ENCODE measurements at regions not wholly inside any gene's neighbourhood (a gene's known extent, or its start where the extent isn't known, plus 50 kb on each side); places are given as distances from the start of the nearest gene placed in this dataset.

DNA sequence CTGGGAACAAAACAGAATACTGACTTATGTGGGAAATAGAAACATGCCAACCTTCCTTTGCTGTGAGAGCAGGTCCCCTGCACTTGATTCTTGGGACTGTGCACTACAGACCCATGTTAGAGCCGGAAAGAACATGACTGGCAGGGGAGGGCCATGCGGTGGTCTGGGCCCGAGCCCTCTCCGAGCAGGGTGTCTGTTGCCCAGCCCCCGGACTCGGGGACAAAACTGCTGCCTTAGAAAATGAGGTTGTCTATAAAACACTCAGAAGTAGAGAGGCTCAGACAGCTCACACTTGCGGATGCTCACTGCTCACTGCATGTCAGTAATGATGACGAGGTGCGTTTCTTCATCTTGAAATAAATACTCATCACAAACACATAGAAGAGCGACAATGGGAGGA lies 270.7 kb upstream of the HDAC4 start:
- TF ChIP-seq CTCF (IDR thresholded peaks at IDR 0.05) (no peak), EP300 (IDR thresholded peaks at IDR 0.05) (no peak), POLR2A (IDR thresholded peaks at IDR 0.05) (no peak), POLR2AphosphoS5 (IDR thresholded peaks at IDR 0.05) (no peak)

Data from stomach (tissue), 4 donors.